ENCODE measurements at regions not wholly inside any gene's neighbourhood (a gene's known extent, or its start where the extent isn't known, plus 50 kb on each side); places are given as distances from the start of the nearest gene placed in this dataset.

- no peak for TF ChIP-seq POLR2AphosphoS5 (IDR thresholded peaks at IDR 0.05; ENCODE audit: insufficient read depth in 1 of 2, low read depth in 1 of 2)
- TF ChIP-seq CTCF (IDR thresholded peaks at IDR 0.05): no peak
Measured at GRCh38 chr16:73499276-73499675, 451.3 kb upstream of the ZFHX3 start.

Measured in vagina (tissue), 2 donors.